Naive thymus-derived CD4-positive, alpha-beta T cell (primary cell): ENCODE measurements at regions not wholly inside any gene's neighbourhood (a gene's known extent, or its start where the extent isn't known, plus 50 kb on each side); places are given as distances from the start of the nearest gene placed in this dataset.

ENCODE experiments used
- ATAC-seq: fragments of 150-1000 bp; cut with Tn5 transposase; 2 replicates; pipeline ENCODE4 v1.10.0; 2021; ENCODE audit warnings: mild to moderate bottlenecking, moderate library complexity
- CTCF ChIA-PET: fragments of 350-600 bp; sonication (Branson Sonifier 250); formaldehyde crosslinking; loops from one replicate; lab custom pipeline; 2021; ENCODE audit warnings: antibody characterized with exemption; lab: Charles Lee
- POLR2A ChIA-PET: fragments of 350-600 bp; sonication (Branson Sonifier 250); formaldehyde crosslinking; loops from one replicate; lab custom pipeline; 2021; ENCODE audit warnings: antibody characterized with exemption, inconsistent platforms; lab: Charles Lee
- DNase-seq, 9 donors: peaks; one replicate each; pipeline versions ENCODE4 v3.0.0 to v3.0.0-alpha.2; 2020 to 2022; ENCODE audit warnings: mixed read lengths in 1 of 9
- H3K27ac ChIP-seq: one replicate; pipeline ENCODE4 v1.7.0; 2013; ENCODE audit warnings: mild to moderate bottlenecking, low read depth, low read length, moderate library complexity
- H3K27me3 ChIP-seq, 2 donors: one replicate each; pipeline ENCODE4 v1.7.0; 2013; ENCODE audit warnings: low read length in 2 of 2, mild to moderate bottlenecking in 2 of 2, moderate library complexity in 2 of 2; ENCODE audit not compliant: control insufficient read depth in 2 of 2, insufficient read depth in 2 of 2
- H3K36me3 ChIP-seq, 3 experiments: 1 replicate in 2 of 3; 2 replicates in 1 of 3; pipeline ENCODE4 v1.7.0; 2013; ENCODE audit warnings: low read length in 3 of 3, mild to moderate bottlenecking in 3 of 3, moderate library complexity in 1 of 3; ENCODE audit not compliant: insufficient read depth in 3 of 3, control insufficient read depth in 2 of 3
- H3K4me1 ChIP-seq, 2 donors: one replicate each; pipeline ENCODE4 v1.7.0; 2013; ENCODE audit warnings: low read length in 2 of 2, mild to moderate bottlenecking in 2 of 2, moderate library complexity in 1 of 2; ENCODE audit not compliant: control insufficient read depth in 2 of 2, insufficient read depth in 2 of 2
- H3K4me3 ChIP-seq: 2 replicates; pipeline ENCODE4 v1.7.0; 2013; ENCODE audit warnings: mild to moderate bottlenecking, low read length
- H3K9me3 ChIP-seq, 3 experiments: 1 replicate in 2 of 3; 2 replicates in 1 of 3; pipeline ENCODE4 v1.7.0; 2013; ENCODE audit warnings: low read length in 3 of 3; ENCODE audit not compliant: control insufficient read depth in 2 of 3
- H3K27ac Mint-ChIP-seq, 9 donors: one replicate each; pipeline ENCODE4 v1.8.0; 2020 to 2022; ENCODE audit warnings: mixed read lengths in 9 of 9, mild to moderate bottlenecking in 8 of 9, moderate library complexity in 5 of 9, inconsistent platforms in 2 of 9
- H3K27me3 Mint-ChIP-seq, 5 donors: one replicate each; pipeline ENCODE4 v1.8.0; 2021 to 2022; ENCODE audit warnings: mixed read lengths in 5 of 5, mild to moderate bottlenecking in 1 of 5
- H3K36me3 Mint-ChIP-seq, 5 donors: one replicate each; pipeline ENCODE4 v1.8.0; 2020 to 2022; ENCODE audit warnings: mixed read lengths in 5 of 5, mild to moderate bottlenecking in 3 of 5, inconsistent platforms in 1 of 5
- H3K4me1 Mint-ChIP-seq, 7 donors: one replicate each; pipeline ENCODE4 v1.8.0; 2020 to 2022; ENCODE audit warnings: mixed read lengths in 7 of 7, mild to moderate bottlenecking in 3 of 7, inconsistent platforms in 1 of 7
- H3K4me3 Mint-ChIP-seq, 10 donors: one replicate each; pipeline ENCODE4 v1.8.0; 2020 to 2022; ENCODE audit warnings: mild to moderate bottlenecking in 10 of 10, mixed read lengths in 10 of 10, moderate library complexity in 6 of 10, inconsistent platforms in 2 of 10
- H3K9me3 Mint-ChIP-seq, 11 donors: one replicate each; pipeline ENCODE4 v1.8.0; 2020 to 2022; ENCODE audit warnings: mixed read lengths in 11 of 11, mild to moderate bottlenecking in 4 of 11, inconsistent platforms in 1 of 11, moderate library complexity in 1 of 11
- intact Hi-C, 2 donors: fragments of 100-400 bp; cut with micrococcal nuclease; formaldehyde crosslinking; loops; one replicate each; pipeline ENCODE4 v1.15.1; 2023

DNA sequence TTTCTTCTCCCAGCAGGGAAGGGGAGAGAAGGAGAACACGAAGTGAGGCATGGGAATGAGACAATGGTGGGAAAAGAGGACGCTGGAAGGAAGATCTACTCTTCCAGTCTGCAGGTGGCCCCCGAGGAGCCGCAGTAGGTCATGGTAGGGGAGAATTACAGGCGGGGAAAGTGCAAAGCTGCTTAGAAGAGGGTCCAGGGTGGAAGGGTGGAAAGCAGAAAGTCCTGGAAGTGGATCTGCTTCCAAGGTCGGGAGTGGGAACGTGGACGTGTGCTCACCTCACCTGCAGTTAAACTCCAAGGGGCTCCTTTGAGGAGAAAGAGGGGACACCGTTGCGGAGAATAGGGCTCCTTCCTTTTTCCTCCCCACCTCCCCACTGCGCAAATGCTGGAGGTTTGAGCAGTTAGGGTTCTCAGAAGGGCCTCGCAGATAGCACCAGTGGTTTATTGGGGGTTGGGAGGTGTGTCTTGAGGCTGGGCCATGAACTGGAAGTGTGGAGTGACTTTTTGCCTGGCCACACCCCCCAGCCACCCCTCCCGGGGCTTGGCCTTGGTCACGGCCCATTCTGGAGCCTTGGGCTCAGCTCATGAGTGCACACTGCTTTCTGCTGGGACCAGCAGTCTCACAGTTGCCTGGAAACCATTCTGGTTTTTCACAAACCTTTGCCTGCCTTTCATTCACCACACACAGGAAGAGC, 100.4 kb upstream of the MLN start:
- peak; percentile 36 to 83 (median 75) for DNase-seq
- Histone ChIP-seq H3K27me3 (no peaks in the 10 kb centered on the region), H3K4me1 (peaks cover 55 to 66% of the 10 kb centered on the region in 2 donors), H3K36me3 (no peaks in the 10 kb centered on the region), H3K27ac (peak overlapping the region; percentile 77), H3K4me3 (peak overlapping the region; percentile 28), H3K9me3 (no peaks in the 10 kb centered on the region)
- peaks cover 0 to 2% (median 0%) of the 10 kb centered on the region in 11 donors for H3K9me3 Mint-ChIP-seq
- ChIA-PET CTCF (interaction anchor here (1.0 to 1.4 kb wide), 4 partner anchors 11 to 133 kb away, joined by 3 to 8 read pairs (median 6); partner anchors contain the start of gene LEMD2), POLR2A (interaction anchor here (0.6 to 2.1 kb wide), 13 partner anchors 8 to 1445 kb away, joined by 3 to 13 read pairs (median 4); partner anchors contain the start of genes LEMD2 and UQCC2)
- H3K4me3 Mint-ChIP-seq: peak overlapping the region; percentile 67 to 85 (median 82)
- H3K27ac Mint-ChIP-seq: peak overlapping the region; percentile 84 to 97 (median 95)
- intact Hi-C loops: loop anchor here (1.0 to 10.0 kb wide), 8 partner anchors 10 to 192 kb away; partner anchors contain the start of genes LEMD2 (in 1 of the 2) and UQCC2 (in 1 of the 2)
- peaks cover 54 to 88% (median 80%) of the 10 kb centered on the region in 7 donors for H3K4me1 Mint-ChIP-seq
- ATAC-seq: peak; percentile 85
- H3K36me3 Mint-ChIP-seq: peaks cover 0 to 12% (median 0%) of the 10 kb centered on the region in 5 donors
- H3K27me3 Mint-ChIP-seq: peaks cover 0 to 2% (median 0%) of the 10 kb centered on the region in 5 donors

DNA sequence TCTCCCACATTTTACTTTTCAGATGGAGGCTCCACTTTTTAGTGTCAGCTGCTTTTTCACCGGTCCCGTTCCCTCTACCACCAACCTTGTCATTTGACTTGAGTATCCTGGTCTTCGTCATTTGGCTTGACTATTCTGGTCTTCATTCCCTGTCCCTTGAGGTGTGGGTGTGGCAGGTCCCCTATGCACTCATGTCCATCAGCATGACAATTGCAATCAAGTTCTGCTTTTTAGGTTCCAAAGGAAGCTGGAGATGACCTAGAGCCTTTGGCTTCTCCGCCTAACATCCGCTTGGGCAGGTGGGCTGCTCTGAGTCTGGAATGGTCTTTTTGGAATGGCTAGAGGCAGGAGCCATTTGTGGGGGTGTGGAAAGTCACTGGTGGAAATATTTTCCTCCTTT, 99.8 kb upstream of the MLN start:
- no peaks in the 10 kb centered on the region for H3K36me3 ChIP-seq
- no peak for DNase-seq
- Mint-ChIP-seq H3K36me3 (peaks cover 0 to 12% (median 0%) of the 10 kb centered on the region in 5 donors), H3K4me3 (peak overlapping the region; percentile 67 to 85 (median 82)), H3K27ac (peak overlapping the region; percentile 84 to 97 (median 95)), H3K4me1 (peaks cover 54 to 82% (median 73%) of the 10 kb centered on the region in 7 donors), H3K9me3 (peaks cover 0 to 2% (median 0%) of the 10 kb centered on the region in 11 donors), H3K27me3 (peaks cover 0 to 2% (median 0%) of the 10 kb centered on the region in 5 donors)
- H3K9me3 ChIP-seq: no peaks in the 10 kb centered on the region
- peaks cover 55 to 60% of the 10 kb centered on the region in 2 donors for H3K4me1 ChIP-seq
- ChIA-PET CTCF (no interaction called here), POLR2A (interaction anchor here (1.0 to 2.1 kb wide), 3 partner anchors 8 to 115 kb away, joined by 3 to 13 read pairs (median 9); partner anchors contain the start of gene LEMD2)
- ATAC-seq: no peak
- intact Hi-C loops: loop anchor here (5.0 to 10.0 kb wide), 2 partner anchors 121 to 191 kb away; partner anchors contain the start of gene UQCC2 (in 1 of the 2)
- no peaks in the 10 kb centered on the region for H3K27me3 ChIP-seq
- peak overlapping the region; percentile 77 for H3K27ac ChIP-seq
- peak overlapping the region; percentile 28 for H3K4me3 ChIP-seq

DNA sequence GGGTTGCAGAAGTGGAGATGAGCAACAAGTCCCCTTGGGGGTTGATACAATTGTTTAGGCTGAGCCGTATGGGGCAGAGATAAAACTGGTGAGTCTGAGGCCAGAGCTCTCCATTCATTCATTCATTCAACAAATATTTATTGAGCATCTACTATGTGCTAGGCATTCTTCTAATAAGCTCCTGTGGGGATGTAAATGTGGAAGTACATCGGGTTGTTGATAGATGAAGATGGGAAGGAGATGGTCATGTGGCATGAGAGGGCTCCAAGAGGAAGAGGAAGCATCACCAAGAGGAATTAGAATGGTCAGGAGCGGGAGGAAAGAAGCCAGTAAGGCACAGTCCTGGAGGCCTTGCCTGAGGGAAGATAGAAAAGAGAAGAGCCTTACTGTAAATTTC, 98.7 kb upstream of the MLN start:
- Histone ChIP-seq H3K4me1 (peaks cover 47 to 53% of the 10 kb centered on the region in 2 donors), H3K27me3 (no peaks in the 10 kb centered on the region), H3K4me3 (no peak overlapping the region), H3K36me3 (no peaks in the 10 kb centered on the region), H3K9me3 (no peaks in the 10 kb centered on the region), H3K27ac (no peak overlapping the region)
- peak overlapping the region; percentile 42 to 95 (median 90) for H3K27ac Mint-ChIP-seq
- DNase-seq: no peak
- ChIA-PET POLR2A (interaction anchor here (1.1 kb wide), 1 partner anchor 11 kb away, joined by 3 read pairs; no protein-coding TSS in a partner anchor), CTCF (no interaction called here)
- H3K36me3 Mint-ChIP-seq: peaks cover 0 to 12% (median 0%) of the 10 kb centered on the region in 5 donors
- peaks cover 53 to 77% (median 74%) of the 10 kb centered on the region in 7 donors for H3K4me1 Mint-ChIP-seq
- H3K27me3 Mint-ChIP-seq: peaks cover 0 to 2% (median 0%) of the 10 kb centered on the region in 5 donors
- intact Hi-C loops: loop anchor here (5.0 to 10.0 kb wide), 2 partner anchors 122 to 190 kb away; partner anchors contain the start of gene UQCC2 (in 1 of the 2)
- ATAC-seq: no peak
- peaks cover 0 to 2% (median 0%) of the 10 kb centered on the region in 11 donors for H3K9me3 Mint-ChIP-seq
- peak overlapping the region in 6 of 10 donors; percentile 12 to 77 (median 37) for H3K4me3 Mint-ChIP-seq

DNA sequence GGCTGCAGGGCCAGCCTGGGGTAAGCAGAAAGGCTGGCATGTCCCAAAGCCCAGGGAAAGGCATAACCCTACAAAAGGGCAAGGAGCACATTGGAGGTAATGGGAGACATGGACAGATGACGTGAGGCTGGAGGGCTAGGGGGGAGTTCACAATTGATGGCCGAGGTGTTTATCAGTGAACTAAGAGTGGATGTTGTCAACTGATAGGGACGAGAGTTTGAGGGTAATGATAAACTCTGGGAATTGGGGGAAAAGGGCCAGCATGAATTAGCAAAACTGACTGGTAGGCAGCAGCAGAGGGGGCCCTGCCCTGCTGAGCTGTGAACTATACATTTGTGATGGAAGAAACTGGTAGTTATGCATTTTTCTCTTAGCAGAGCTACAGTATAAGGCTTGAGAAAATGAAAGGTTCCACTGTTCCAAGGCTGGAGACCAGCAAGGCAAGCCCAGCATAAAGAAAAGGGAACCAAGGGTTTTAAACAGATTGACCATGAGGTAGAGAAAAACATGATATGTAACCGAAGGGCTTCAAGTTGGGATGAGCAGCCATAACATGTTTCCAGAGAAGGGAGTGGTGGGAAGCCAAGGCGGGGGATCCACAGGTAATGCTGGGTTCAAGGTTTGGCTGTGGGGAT, 98.1 kb upstream of the MLN start:
- Mint-ChIP-seq H3K27me3 (peaks cover 0 to 2% (median 0%) of the 10 kb centered on the region in 5 donors), H3K4me1 (peaks cover 53 to 77% (median 74%) of the 10 kb centered on the region in 7 donors), H3K4me3 (peak overlapping the region in 6 of 10 donors; percentile 2 to 68 (median 36)), H3K9me3 (peaks cover 0 to 2% (median 0%) of the 10 kb centered on the region in 11 donors), H3K27ac (peak overlapping the region; percentile 32 to 95 (median 84)), H3K36me3 (peaks cover 0 to 10% (median 0%) of the 10 kb centered on the region in 5 donors)
- no peaks in the 10 kb centered on the region for H3K27me3 ChIP-seq
- H3K27ac ChIP-seq: no peak overlapping the region
- peaks cover 42 to 52% of the 10 kb centered on the region in 2 donors for H3K4me1 ChIP-seq
- no peak overlapping the region for H3K4me3 ChIP-seq
- no peak for ATAC-seq
- ChIA-PET CTCF (interaction anchor here (1.0 kb wide), 1 partner anchor 129 kb away, joined by 3 read pairs; no protein-coding TSS in a partner anchor), POLR2A (interaction anchor here (1.1 kb wide), 1 partner anchor 10 kb away, joined by 3 read pairs; no protein-coding TSS in a partner anchor)
- no peaks in the 10 kb centered on the region for H3K9me3 ChIP-seq
- no peak for DNase-seq
- no peaks in the 10 kb centered on the region for H3K36me3 ChIP-seq
- intact Hi-C loops: loop anchor here (5.0 to 10.0 kb wide), 2 partner anchors 123 to 190 kb away; partner anchors contain the start of gene UQCC2 (in 1 of the 2)

DNA sequence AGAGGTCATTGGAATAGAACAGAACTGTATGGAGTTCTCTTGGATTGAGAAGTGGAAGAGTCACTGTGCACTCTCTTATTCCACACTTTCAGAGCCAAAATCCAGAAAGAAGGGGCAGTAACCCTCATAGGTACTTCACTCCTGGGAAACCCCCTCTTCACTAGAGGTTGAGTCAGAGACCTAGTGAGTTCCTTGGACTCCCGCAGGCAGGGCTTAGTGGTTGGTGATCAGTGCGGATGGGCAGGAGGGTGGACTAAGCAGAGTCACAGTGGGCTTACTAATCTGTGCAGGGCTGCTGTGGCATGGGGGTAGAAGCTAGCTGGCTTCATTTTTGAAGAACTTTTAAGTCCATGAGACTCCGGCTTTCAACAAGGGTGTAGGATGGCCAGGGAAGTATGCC, 95.0 kb upstream of the MLN start:
- Mint-ChIP-seq H3K27me3 (peaks cover 0 to 2% (median 0%) of the 10 kb centered on the region in 5 donors), H3K27ac (peak overlapping the region in 2 of 9 donors; percentile 10 to 15), H3K4me1 (peaks cover 29 to 74% (median 62%) of the 10 kb centered on the region in 7 donors), H3K36me3 (peaks cover 0 to 8% (median 0%) of the 10 kb centered on the region in 5 donors), H3K9me3 (no peaks in the 10 kb centered on the region), H3K4me3 (no peak overlapping the region)
- Histone ChIP-seq H3K27me3 (no peaks in the 10 kb centered on the region), H3K36me3 (no peaks in the 10 kb centered on the region), H3K9me3 (no peaks in the 10 kb centered on the region), H3K27ac (no peak overlapping the region), H3K4me3 (no peak overlapping the region), H3K4me1 (peaks cover 28 to 33% of the 10 kb centered on the region in 2 donors)
- CTCF ChIA-PET: interaction anchor here (1.0 kb wide), 1 partner anchor 38 kb away, joined by 3 read pairs; no protein-coding TSS in a partner anchor
- POLR2A ChIA-PET: no interaction called here
- ATAC-seq: no peak
- DNase-seq: no peak
- intact Hi-C loops: no loop called here
